ENCODE measurements at regions not wholly inside any gene's neighbourhood (a gene's known extent, or its start where the extent isn't known, plus 50 kb on each side); places are given as distances from the start of the nearest gene placed in this dataset.

DNA sequence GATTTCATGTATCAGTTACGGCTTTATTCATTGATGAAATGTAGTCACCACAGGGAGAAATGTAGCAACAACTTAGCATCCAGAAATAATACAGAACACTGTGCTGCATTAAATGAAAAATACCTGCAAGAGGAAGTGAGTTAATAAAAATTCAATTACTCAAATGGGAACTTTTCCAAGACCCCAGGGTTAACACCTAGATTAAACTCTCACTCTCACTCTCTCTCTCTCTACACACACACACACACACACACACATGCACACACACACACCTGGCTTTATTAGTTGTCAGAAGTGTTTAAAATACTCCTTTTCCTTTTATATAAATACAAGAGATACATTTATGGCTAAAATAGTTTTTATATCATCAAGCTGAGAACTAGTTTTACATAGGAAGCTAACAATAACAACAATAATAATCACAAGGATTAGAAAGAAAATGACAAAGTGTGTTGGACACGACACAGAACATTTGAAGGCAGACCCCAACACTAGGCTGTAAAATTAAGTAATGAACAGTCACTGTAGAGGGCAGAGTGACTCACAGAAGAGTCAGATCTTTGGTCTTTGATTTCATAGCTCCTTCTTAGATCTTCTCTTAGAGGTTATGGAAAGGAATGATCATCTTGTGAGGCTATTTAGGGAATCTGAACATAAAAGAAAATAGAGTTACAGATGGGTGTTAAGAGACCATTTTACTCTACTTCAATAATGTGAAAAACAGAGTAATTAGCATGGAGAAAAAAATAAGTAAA, 1266.0 kb upstream of the ADGRL2 start:
- peaks cover 15% of the 10 kb centered on the region for H3K4me1 ChIP-seq (ENCODE audit: low read length)

DNA sequence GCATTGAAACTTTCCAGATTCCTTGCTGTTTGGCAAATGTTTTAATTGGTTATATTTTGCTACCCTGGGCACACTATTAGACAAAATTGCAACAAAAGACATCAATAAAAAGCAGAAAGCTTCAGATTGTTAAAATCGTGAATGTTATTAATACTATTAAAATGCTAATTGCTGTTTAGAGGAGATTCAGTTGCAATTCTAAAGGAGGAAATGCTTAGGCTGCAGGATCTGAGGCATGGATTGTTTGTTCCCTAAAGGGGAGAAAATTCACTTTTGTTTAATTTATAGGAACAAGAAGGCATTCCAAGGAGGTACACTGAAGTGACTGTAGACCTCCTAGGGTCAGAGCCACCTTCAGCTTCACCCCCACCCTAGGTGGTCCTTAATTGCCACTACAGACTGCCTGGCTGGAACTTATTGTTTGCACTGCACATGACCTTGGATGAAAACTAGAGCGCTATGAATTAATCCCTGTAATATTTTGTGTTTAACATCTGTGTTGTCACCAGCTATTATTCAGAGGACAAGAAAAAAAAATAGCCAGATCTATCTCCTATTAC, 1266.9 kb upstream of the ADGRL2 start:
- TF ChIP-seq, protein P1, sequence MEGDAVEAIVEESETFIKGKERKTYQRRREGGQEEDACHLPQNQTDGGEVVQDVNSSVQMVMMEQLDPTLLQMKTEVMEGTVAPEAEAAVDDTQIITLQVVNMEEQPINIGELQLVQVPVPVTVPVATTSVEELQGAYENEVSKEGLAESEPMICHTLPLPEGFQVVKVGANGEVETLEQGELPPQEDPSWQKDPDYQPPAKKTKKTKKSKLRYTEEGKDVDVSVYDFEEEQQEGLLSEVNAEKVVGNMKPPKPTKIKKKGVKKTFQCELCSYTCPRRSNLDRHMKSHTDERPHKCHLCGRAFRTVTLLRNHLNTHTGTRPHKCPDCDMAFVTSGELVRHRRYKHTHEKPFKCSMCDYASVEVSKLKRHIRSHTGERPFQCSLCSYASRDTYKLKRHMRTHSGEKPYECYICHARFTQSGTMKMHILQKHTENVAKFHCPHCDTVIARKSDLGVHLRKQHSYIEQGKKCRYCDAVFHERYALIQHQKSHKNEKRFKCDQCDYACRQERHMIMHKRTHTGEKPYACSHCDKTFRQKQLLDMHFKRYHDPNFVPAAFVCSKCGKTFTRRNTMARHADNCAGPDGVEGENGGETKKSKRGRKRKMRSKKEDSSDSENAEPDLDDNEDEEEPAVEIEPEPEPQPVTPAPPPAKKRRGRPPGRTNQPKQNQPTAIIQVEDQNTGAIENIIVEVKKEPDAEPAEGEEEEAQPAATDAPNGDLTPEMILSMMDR (IDR thresholded peaks at IDR 0.05; ENCODE audit: low read length) = no peak
- no peak for TF ChIP-seq EZH2phosphoT487 (IDR thresholded peaks at IDR 0.05; ENCODE audit: low read length)
- TF ChIP-seq EZH2 (optimal IDR thresholded peaks at IDR 0.05; ENCODE audit: low read depth, low read length) = no peak
- Histone ChIP-seq H3K9me3 (replicated peaks; ENCODE audit: insufficient read depth, low read length) (no peaks in the 10 kb centered on the region), H3K4me2 (ENCODE audit: low read depth, low read length) (no peak overlapping the region), H3K36me3 (replicated peaks; ENCODE audit: insufficient read depth, low read length) (no peaks in the 10 kb centered on the region), H3K4me3 (ENCODE audit: low read length) (no peak overlapping the region), H3K4me1 (ENCODE audit: low read length) (peaks cover 20% of the 10 kb centered on the region), H3K9ac (ENCODE audit: low read length) (no peak overlapping the region), H3F3A (ENCODE audit: insufficient read depth, low read length) (peaks cover 4% of the 10 kb centered on the region), H3K79me2 (ENCODE audit: low read length) (no peaks in the 10 kb centered on the region), H3K27me3 (replicated peaks; ENCODE audit: insufficient read depth, low read length) (no peaks in the 10 kb centered on the region), H4K20me1 (ENCODE audit: insufficient read depth, low read length) (no peaks in the 10 kb centered on the region), H2AFZ (ENCODE audit: low read length) (no peak overlapping the region), H3K9me2 (replicated peaks; ENCODE audit: insufficient read depth, low read length) (no peaks in the 10 kb centered on the region), H3K27ac (ENCODE audit: low read length) (no peak overlapping the region)
- no peak for DNase-seq

More for the DNA sequence above, 1266.0 kb upstream of the ADGRL2 start:
- Histone ChIP-seq H2AFZ (ENCODE audit: low read length) (no peak overlapping the region), H3K9me3 (replicated peaks; ENCODE audit: insufficient read depth, low read length) (no peaks in the 10 kb centered on the region), H4K20me1 (ENCODE audit: insufficient read depth, low read length) (no peaks in the 10 kb centered on the region), H3K36me3 (replicated peaks; ENCODE audit: insufficient read depth, low read length) (no peaks in the 10 kb centered on the region), H3K4me2 (ENCODE audit: low read depth, low read length) (no peak overlapping the region), H3K79me2 (ENCODE audit: low read length) (no peaks in the 10 kb centered on the region), H3F3A (ENCODE audit: insufficient read depth, low read length) (no peaks in the 10 kb centered on the region; the same call in none of the 2 replicates), H3K27me3 (replicated peaks; ENCODE audit: insufficient read depth, low read length) (no peaks in the 10 kb centered on the region), H3K9me2 (replicated peaks; ENCODE audit: insufficient read depth, low read length) (no peaks in the 10 kb centered on the region), H3K9ac (ENCODE audit: low read length) (no peak overlapping the region), H3K27ac (ENCODE audit: low read length) (no peak overlapping the region), H3K4me3 (ENCODE audit: low read length) (no peak overlapping the region)
- no peak for DNase-seq
- TF ChIP-seq, protein P1 (IDR thresholded peaks at IDR 0.05; ENCODE audit: low read length) = no peak
- TF ChIP-seq EZH2 (optimal IDR thresholded peaks at IDR 0.05; ENCODE audit: low read depth, low read length) (no peak), EZH2phosphoT487 (IDR thresholded peaks at IDR 0.05; ENCODE audit: low read length) (no peak)

DNA sequence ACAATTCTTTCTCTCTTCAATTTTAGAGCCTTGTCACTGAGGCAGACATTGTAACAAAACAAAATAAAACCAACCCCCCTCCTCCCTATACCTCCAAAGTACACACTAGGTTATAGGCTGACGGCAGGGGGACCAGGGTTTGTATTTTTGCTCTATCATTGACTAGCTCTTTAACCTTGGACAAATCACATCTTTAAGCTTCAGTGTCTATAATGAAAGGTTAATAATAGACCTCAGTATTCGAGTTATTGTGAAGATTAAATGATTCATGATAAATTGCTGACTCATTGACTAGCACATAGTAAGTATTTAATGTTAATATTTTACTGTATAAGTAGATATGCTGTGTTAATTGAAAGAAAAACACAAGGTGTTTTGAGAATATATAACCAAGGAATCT, 1267.6 kb upstream of the ADGRL2 start:
- no peak overlapping the region for H3K4me3 ChIP-seq (ENCODE audit: low read length)
- H3K9me3 ChIP-seq (replicated peaks; ENCODE audit: insufficient read depth, low read length) = no peaks in the 10 kb centered on the region
- no peak for DNase-seq
- no peak overlapping the region for H2AFZ ChIP-seq (ENCODE audit: low read length)
- H3K27ac ChIP-seq (ENCODE audit: low read length) = no peak overlapping the region
- H3K36me3 ChIP-seq (replicated peaks; ENCODE audit: insufficient read depth, low read length) = no peaks in the 10 kb centered on the region
- TF ChIP-seq, protein P1 (IDR thresholded peaks at IDR 0.05; ENCODE audit: low read length) = no peak
- TF ChIP-seq EZH2phosphoT487 (IDR thresholded peaks at IDR 0.05; ENCODE audit: low read length) (no peak), EZH2 (optimal IDR thresholded peaks at IDR 0.05; ENCODE audit: low read depth, low read length) (no peak)
- no peak overlapping the region for H3K4me2 ChIP-seq (ENCODE audit: low read depth, low read length)
- H3K79me2 ChIP-seq (ENCODE audit: low read length) = no peaks in the 10 kb centered on the region
- H3K9ac ChIP-seq (ENCODE audit: low read length) = no peak overlapping the region
- no peaks in the 10 kb centered on the region for H4K20me1 ChIP-seq (ENCODE audit: insufficient read depth, low read length)
- H3K9me2 ChIP-seq (replicated peaks; ENCODE audit: insufficient read depth, low read length) = no peaks in the 10 kb centered on the region
- H3F3A ChIP-seq (ENCODE audit: insufficient read depth, low read length) = peaks cover 4% of the 10 kb centered on the region
- H3K4me1 ChIP-seq (ENCODE audit: low read length) = peaks cover 20% of the 10 kb centered on the region
- no peaks in the 10 kb centered on the region for H3K27me3 ChIP-seq (replicated peaks; ENCODE audit: insufficient read depth, low read length)

Measured in MM.1S (cell line).